ENCODE measurements at regions not wholly inside any gene's neighbourhood (a gene's known extent, or its start where the extent isn't known, plus 50 kb on each side); places are given as distances from the start of the nearest gene placed in this dataset.
"Not testable (repeated sequence)": the region's sequence is repeated elsewhere in the genome, so short reads cannot be mapped to it uniquely, and the experiment has no call there.

GRCh38 chr12:67096533-67097318 lies 172.4 kb upstream of the CAND1 start:
- Histone ChIP-seq H3K9me3 (ENCODE audit: control insufficient read depth in 2 of 2, low read length in 2 of 2) (no peaks in the 10 kb centered on the region), H3K36me3 (ENCODE audit: control insufficient read depth in 2 of 2, insufficient read depth in 2 of 2, low read length in 2 of 2) (no peaks in the 10 kb centered on the region), H3K4me3 (ENCODE audit: low read length in 2 of 2) (no peak overlapping the region), H3K27me3 (ENCODE audit: control insufficient read depth in 1 of 2, insufficient read depth in 2 of 2, low read length in 2 of 2) (no peaks in the 10 kb centered on the region), H3K9ac (ENCODE audit: low read length in 2 of 2) (no peak overlapping the region), H3K4me1 (ENCODE audit: control insufficient read depth, insufficient read depth, low read length) (no peaks in the 10 kb centered on the region), H3K27ac (ENCODE audit: low read length) (no peak overlapping the region)

DNA sequence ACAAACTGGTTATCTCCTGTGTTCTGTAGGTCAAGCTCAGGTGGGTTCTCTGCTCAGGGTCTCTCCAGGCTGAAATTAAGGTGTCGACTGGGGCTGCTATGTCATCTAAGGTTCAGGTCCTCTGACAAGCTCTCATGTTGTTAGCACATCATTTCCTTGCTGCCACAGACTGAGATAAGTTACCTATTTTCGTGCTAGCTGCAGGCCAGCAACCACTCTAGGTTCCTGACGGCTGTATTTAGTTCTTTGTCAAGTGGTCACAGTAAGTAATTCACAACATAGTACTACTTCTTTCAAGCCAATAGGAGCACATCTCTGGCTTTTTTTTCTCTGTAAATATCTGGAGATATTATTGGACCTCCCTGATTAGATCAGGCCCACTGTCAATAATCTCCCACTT lies 169.3 kb upstream of the CAND1 start:
- H3K27ac ChIP-seq (ENCODE audit: low read length) = no peak overlapping the region
- H3K27me3 ChIP-seq (ENCODE audit: control insufficient read depth in 1 of 2, insufficient read depth in 2 of 2, low read length in 2 of 2) = no peaks in the 10 kb centered on the region
- H3K4me3 ChIP-seq (ENCODE audit: low read length in 2 of 2) = no peak overlapping the region
- no peak overlapping the region for H3K9ac ChIP-seq (ENCODE audit: low read length in 2 of 2)
- H3K36me3 ChIP-seq (ENCODE audit: control insufficient read depth in 2 of 2, insufficient read depth in 2 of 2, low read length in 2 of 2) = no peaks in the 10 kb centered on the region
- peaks cover 2% of the 10 kb centered on the region for H3K4me1 ChIP-seq (ENCODE audit: control insufficient read depth, insufficient read depth, low read length)
- no peaks in the 10 kb centered on the region for H3K9me3 ChIP-seq (ENCODE audit: control insufficient read depth in 2 of 2, low read length in 2 of 2)

DNA sequence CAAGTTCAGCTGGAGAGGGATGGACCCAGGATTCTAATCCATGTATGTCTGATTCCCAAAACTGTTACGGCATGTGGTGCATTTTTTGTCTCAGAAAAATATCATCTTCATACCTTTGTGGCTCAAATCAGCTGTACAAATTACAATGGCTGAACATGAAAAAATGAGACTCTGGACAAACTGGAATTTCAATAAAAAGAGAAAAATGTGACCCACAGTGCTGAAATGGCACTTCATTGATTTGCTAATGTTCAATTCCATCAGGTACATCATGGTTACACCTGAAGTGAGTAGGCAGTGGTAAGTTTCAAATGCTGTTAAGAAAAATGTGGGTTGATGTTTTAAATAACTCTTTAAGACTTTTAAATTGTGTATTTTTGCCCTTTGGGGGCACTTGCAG lies 165.6 kb upstream of the CAND1 start:
- Histone ChIP-seq H3K4me1 (ENCODE audit: control insufficient read depth, insufficient read depth, low read length) (peaks cover 2% of the 10 kb centered on the region), H3K4me3 (ENCODE audit: low read length in 2 of 2) (no peak overlapping the region), H3K9me3 (ENCODE audit: control insufficient read depth in 2 of 2, low read length in 2 of 2) (no peaks in the 10 kb centered on the region), H3K27ac (ENCODE audit: low read length) (no peak overlapping the region), H3K9ac (ENCODE audit: low read length in 2 of 2) (no peak overlapping the region), H3K36me3 (ENCODE audit: control insufficient read depth in 2 of 2, insufficient read depth in 2 of 2, low read length in 2 of 2) (no peaks in the 10 kb centered on the region), H3K27me3 (ENCODE audit: control insufficient read depth in 1 of 2, insufficient read depth in 2 of 2, low read length in 2 of 2) (no peaks in the 10 kb centered on the region)

GRCh38 chr12:67107235-67107634 lies 161.9 kb upstream of the CAND1 start:
- Histone ChIP-seq H3K27me3 (ENCODE audit: control insufficient read depth in 1 of 2, insufficient read depth in 2 of 2, low read length in 2 of 2) (no peaks in the 10 kb centered on the region), H3K4me1 (ENCODE audit: control insufficient read depth, insufficient read depth, low read length) (peaks cover 2% of the 10 kb centered on the region), H3K36me3 (ENCODE audit: control insufficient read depth in 2 of 2, insufficient read depth in 2 of 2, low read length in 2 of 2) (no peaks in the 10 kb centered on the region), H3K27ac (ENCODE audit: low read length) (no peak overlapping the region), H3K9me3 (ENCODE audit: control insufficient read depth in 2 of 2, low read length in 2 of 2) (no peaks in the 10 kb centered on the region), H3K4me3 (ENCODE audit: low read length in 2 of 2) (no peak overlapping the region), H3K9ac (ENCODE audit: low read length in 2 of 2) (no peak overlapping the region)

- H3K27me3 ChIP-seq (ENCODE audit: control insufficient read depth in 1 of 2, insufficient read depth in 2 of 2, low read length in 2 of 2) = no peaks in the 10 kb centered on the region
- H3K4me1 ChIP-seq (ENCODE audit: control insufficient read depth, insufficient read depth, low read length) = no peaks in the 10 kb centered on the region
- no peaks in the 10 kb centered on the region for H3K9me3 ChIP-seq (ENCODE audit: control insufficient read depth in 2 of 2, low read length in 2 of 2)
- H3K4me3 ChIP-seq (ENCODE audit: low read length in 2 of 2) = no peak overlapping the region
- no peaks in the 10 kb centered on the region for H3K36me3 ChIP-seq (ENCODE audit: control insufficient read depth in 2 of 2, insufficient read depth in 2 of 2, low read length in 2 of 2)
- H3K27ac ChIP-seq (ENCODE audit: low read length) = no peak overlapping the region
- no peak overlapping the region for H3K9ac ChIP-seq (ENCODE audit: low read length in 2 of 2)
Measured at GRCh38 chr12:67107751-67108269, 161.3 kb upstream of the CAND1 start.

DNA sequence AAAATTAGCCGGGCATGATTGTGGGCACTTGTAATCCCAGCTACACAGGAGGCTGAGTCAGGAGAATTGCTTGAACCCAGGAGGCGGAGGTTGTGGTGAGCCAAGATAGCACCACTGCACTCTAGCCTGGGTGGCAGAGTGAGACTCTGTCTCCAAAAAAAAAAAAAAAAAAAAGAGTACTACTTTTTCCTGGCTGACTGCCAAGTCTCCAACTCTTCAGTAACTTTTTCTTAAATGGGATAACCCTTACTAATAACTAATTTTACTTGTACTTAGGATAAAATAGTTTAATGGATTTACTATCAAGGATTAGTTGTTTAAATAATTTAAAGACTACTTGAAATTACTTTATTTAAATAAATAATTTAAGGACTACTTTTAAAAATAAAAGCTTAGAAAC lies 158.8 kb upstream of the CAND1 start:
- not testable (repeated sequence) for H3K36me3 ChIP-seq (ENCODE audit: control insufficient read depth in 2 of 2, insufficient read depth in 2 of 2, low read length in 2 of 2); H3K4me3 ChIP-seq (ENCODE audit: low read length in 2 of 2); H3K27ac ChIP-seq (ENCODE audit: low read length); H3K9me3 ChIP-seq (ENCODE audit: control insufficient read depth in 2 of 2, low read length in 2 of 2); H3K4me1 ChIP-seq (ENCODE audit: control insufficient read depth, insufficient read depth, low read length); H3K9ac ChIP-seq (ENCODE audit: low read length in 2 of 2); H3K27me3 ChIP-seq (ENCODE audit: control insufficient read depth in 1 of 2, insufficient read depth in 2 of 2, low read length in 2 of 2)

DNA sequence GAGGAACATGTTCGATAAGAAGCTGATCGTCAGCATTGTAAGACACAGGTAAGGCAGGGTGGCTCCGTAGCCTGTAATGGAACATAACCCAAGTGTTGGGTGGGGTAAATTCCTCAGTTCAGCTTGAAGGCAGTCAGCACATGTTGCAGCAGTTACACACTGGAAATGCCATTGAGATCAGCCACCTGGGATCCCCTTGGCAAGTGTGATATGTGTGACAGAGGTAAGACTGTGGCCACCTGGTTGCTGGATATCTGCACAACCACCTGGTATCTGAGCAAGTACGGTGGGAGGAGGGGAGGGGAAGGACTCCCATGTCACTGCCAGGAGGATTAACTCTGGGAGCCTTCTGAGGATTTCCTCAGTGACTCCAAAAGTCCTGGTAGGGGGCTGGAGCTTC lies 158.0 kb upstream of the CAND1 start:
- Histone ChIP-seq H3K4me1 (ENCODE audit: control insufficient read depth, insufficient read depth, low read length) (no peaks in the 10 kb centered on the region), H3K27me3 (ENCODE audit: control insufficient read depth in 1 of 2, insufficient read depth in 2 of 2, low read length in 2 of 2) (no peaks in the 10 kb centered on the region), H3K4me3 (ENCODE audit: low read length in 2 of 2) (no peak overlapping the region), H3K9me3 (ENCODE audit: control insufficient read depth in 2 of 2, low read length in 2 of 2) (no peaks in the 10 kb centered on the region), H3K27ac (ENCODE audit: low read length) (no peak overlapping the region), H3K36me3 (ENCODE audit: control insufficient read depth in 2 of 2, insufficient read depth in 2 of 2, low read length in 2 of 2) (no peaks in the 10 kb centered on the region), H3K9ac (ENCODE audit: low read length in 2 of 2) (no peak overlapping the region)

DNA sequence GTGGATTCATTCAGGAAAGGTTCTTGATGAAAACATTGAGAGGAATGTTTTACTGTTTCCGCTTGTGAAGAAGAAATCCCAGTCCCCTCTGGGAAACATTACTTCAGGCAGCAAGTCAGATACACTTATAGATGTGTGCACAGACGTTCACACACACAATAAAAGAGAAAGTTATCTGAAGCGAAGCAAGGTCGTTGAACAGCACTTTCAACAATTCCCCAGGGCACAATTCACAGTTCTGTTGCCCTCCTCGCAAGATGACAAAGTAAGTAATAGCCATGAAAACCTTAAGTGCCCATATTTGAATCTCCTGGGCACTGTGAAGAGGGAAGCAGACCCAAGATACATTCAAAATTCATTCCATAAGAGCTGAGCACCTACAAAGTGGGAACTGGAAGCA lies 156.6 kb upstream of the CAND1 start:
- Histone ChIP-seq H3K9me3 (ENCODE audit: control insufficient read depth in 2 of 2, low read length in 2 of 2) (no peaks in the 10 kb centered on the region), H3K27ac (ENCODE audit: low read length) (no peak overlapping the region), H3K4me3 (ENCODE audit: low read length in 2 of 2) (no peak overlapping the region), H3K4me1 (ENCODE audit: control insufficient read depth, insufficient read depth, low read length) (no peaks in the 10 kb centered on the region), H3K36me3 (ENCODE audit: control insufficient read depth in 2 of 2, insufficient read depth in 2 of 2, low read length in 2 of 2) (no peaks in the 10 kb centered on the region), H3K27me3 (ENCODE audit: control insufficient read depth in 1 of 2, insufficient read depth in 2 of 2, low read length in 2 of 2) (no peaks in the 10 kb centered on the region), H3K9ac (ENCODE audit: low read length in 2 of 2) (no peak overlapping the region)

GRCh38 chr12:67116134-67116533 lies 153.0 kb upstream of the CAND1 start:
- no peak overlapping the region for H3K4me3 ChIP-seq (ENCODE audit: low read length in 2 of 2)
- H3K9ac ChIP-seq (ENCODE audit: low read length in 2 of 2) = no peak overlapping the region
- no peaks in the 10 kb centered on the region for H3K9me3 ChIP-seq (ENCODE audit: control insufficient read depth in 2 of 2, low read length in 2 of 2)
- no peaks in the 10 kb centered on the region for H3K27me3 ChIP-seq (ENCODE audit: control insufficient read depth in 1 of 2, insufficient read depth in 2 of 2, low read length in 2 of 2)
- H3K27ac ChIP-seq (ENCODE audit: low read length) = no peak overlapping the region
- H3K36me3 ChIP-seq (ENCODE audit: control insufficient read depth in 2 of 2, insufficient read depth in 2 of 2, low read length in 2 of 2) = no peaks in the 10 kb centered on the region
- H3K4me1 ChIP-seq (ENCODE audit: control insufficient read depth, insufficient read depth, low read length) = no peaks in the 10 kb centered on the region

DNA sequence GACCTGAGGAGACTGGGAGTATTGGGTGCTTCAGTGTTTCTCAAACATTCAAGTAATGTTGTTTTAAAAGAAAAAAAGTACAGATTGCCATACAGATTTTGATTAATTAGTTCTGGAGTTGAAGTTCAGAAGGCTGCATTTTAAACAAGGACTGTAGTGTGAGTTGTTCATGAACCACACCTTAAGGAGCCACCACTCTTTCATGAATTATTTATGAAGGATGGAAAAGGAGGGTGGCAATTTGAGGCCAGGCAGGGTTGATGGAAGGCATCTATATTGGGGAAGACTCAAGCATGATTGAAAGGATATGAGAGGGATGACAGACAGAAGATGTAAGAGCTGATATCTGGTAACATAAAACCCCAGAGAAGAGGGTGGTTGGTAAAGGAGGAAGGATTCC lies 146.6 kb upstream of the CAND1 start:
- no peak overlapping the region for H3K9ac ChIP-seq (ENCODE audit: low read length in 2 of 2)
- H3K27me3 ChIP-seq (ENCODE audit: control insufficient read depth in 1 of 2, insufficient read depth in 2 of 2, low read length in 2 of 2) = no peaks in the 10 kb centered on the region

GRCh38 chr12:67137256-67137655 lies 131.9 kb upstream of the CAND1 start:
- H3K27me3 ChIP-seq (ENCODE audit: control insufficient read depth in 1 of 2, insufficient read depth in 2 of 2, low read length in 2 of 2) = peaks cover 0 to 5% of the 10 kb centered on the region in 2 donors
- no peak overlapping the region for H3K9ac ChIP-seq (ENCODE audit: low read length in 2 of 2)
- H3K9me3 ChIP-seq (ENCODE audit: control insufficient read depth in 2 of 2, low read length in 2 of 2) = no peaks in the 10 kb centered on the region
- H3K4me1 ChIP-seq (ENCODE audit: control insufficient read depth, insufficient read depth, low read length) = no peaks in the 10 kb centered on the region
- no peak overlapping the region for H3K4me3 ChIP-seq (ENCODE audit: low read length in 2 of 2)
- H3K27ac ChIP-seq (ENCODE audit: low read length) = no peak overlapping the region
- H3K36me3 ChIP-seq (ENCODE audit: control insufficient read depth in 2 of 2, insufficient read depth in 2 of 2, low read length in 2 of 2) = no peaks in the 10 kb centered on the region

More for the DNA sequence above, 146.6 kb upstream of the CAND1 start:
- Histone ChIP-seq H3K4me3 (ENCODE audit: low read length in 2 of 2) (no peak overlapping the region), H3K36me3 (ENCODE audit: control insufficient read depth in 2 of 2, insufficient read depth in 2 of 2, low read length in 2 of 2) (no peaks in the 10 kb centered on the region), H3K27ac (ENCODE audit: low read length) (no peak overlapping the region), H3K9me3 (ENCODE audit: control insufficient read depth in 2 of 2, low read length in 2 of 2) (no peaks in the 10 kb centered on the region), H3K4me1 (ENCODE audit: control insufficient read depth, insufficient read depth, low read length) (no peaks in the 10 kb centered on the region)

Data from stomach smooth muscle (tissue), 2 donors.